RKO (cell line): ENCODE measurements at regions not wholly inside any gene's neighbourhood (a gene's known extent, or its start where the extent isn't known, plus 50 kb on each side); places are given as distances from the start of the nearest gene placed in this dataset.

Experiments
- DNase-seq: peaks from one replicate; pipeline ENCODE4 v3.0.0-alpha.2; 2016; ENCODE audit warnings: low spot score

DNA sequence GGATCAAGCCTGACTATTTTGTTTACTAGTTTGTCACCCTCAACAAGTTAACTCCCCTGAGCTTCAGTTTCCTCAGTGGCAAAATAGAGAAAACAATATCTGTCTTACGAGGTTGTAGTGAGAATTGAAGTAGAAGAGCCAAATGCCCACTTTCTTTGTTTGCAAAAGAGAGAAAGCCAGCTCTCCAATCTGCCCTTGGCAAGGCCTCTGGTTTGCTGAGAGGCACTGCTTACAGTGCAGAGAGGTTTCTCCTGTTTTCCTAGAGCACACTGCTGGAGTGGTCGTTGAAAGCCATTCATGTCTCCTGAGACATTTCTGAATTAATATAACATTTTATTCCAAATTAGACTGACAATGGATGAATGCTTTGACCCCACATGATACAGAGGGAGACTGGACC is 260.5 kb upstream of the IGF1R start:
- DNase-seq = no peak

- no peak for DNase-seq
These were observed 257.3 kb upstream of the IGF1R start for GRCh38 chr15:98390946-98391530.

DNA sequence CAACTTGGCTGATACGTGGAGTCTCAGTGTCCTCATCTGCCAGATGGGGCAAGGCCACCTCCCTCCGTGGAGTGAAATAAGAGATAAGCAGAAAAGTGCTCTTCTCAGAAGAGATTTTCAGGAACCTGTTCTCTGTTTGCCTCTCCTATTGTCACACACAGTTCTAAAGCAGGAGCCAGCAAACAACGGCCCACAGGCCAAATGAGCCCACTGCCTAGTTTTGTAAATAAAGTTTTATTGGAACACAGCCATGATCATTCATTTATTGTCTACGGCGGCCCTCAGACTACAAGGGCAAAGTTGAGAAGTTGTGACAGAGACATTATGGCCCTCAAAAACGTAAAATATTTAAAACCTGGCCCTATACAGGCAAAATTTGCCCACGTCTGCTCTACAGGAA is 256.8 kb upstream of the IGF1R start:
- no peak for DNase-seq

DNA sequence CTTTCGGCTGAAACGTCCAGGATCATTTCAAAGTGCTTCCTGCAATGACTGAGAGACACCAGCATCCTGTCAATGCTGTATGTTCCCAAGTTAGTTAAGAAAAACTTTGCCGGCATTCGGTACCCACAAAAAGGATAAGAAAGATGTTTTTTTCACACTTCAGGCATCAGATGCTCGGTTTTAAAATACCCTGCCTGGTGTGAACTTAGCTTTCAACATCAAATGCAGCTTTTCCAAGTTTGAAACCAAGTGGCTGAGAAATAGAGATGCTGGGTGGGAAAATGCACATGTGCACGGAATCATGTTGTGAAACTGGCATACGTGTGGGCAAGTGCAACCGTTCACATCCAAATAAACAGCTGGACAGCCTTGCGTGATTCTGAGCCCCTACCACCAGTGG is 254.9 kb upstream of the IGF1R start:
- no peak for DNase-seq

GRCh38 chr15:98394546-98394945 is 253.8 kb upstream of the IGF1R start:
- DNase-seq = no peak

DNA sequence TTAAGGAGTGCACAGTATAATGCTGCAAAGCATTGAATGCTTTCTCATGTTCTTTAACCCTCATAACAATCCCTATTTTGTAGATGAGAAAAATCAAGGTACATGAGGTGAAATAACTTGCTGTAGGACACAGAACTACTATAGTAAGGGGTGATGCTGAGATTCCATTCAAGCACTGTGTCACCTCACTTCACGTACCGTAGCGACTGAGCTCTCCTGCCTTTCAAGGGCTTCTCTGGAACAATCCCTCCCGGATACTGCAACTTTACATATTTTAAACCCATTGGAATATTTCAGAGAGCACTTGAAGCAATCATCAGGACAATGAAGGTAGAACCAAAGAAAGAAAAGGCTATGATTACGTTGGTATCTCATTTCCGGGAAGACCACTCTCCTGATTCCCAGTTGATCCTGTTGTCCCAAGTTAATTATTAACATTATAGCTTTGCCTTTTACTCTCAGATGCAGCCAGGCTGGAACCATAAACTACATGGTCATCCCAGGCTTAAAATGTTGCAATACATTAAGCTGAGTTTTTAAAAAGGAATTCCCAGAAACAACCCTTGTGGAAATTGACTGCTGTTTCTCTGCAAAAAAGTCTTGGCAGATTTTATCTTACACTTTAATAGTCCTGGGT is 252.2 kb upstream of the IGF1R start:
- DNase-seq = no peak

DNA sequence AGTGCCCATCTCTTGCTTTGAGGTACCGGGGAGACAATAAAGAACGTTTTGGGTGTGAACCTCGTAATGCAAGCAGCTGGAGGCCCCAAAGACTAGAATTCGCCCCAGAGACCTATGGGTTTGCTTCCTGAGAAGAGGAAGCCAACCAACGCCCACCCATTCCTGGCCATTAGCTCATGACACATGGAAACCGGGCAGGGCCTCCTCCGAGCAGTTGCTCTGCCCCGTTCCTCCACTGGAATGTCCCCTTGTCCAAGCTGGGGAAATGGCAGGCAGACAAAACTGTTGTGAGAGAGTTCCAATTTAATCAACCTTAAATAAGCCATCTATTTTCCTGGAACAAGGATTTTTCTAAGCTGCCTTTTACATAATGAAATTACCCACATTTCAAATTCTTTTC is 250.9 kb upstream of the IGF1R start:
- no peak for DNase-seq

DNA sequence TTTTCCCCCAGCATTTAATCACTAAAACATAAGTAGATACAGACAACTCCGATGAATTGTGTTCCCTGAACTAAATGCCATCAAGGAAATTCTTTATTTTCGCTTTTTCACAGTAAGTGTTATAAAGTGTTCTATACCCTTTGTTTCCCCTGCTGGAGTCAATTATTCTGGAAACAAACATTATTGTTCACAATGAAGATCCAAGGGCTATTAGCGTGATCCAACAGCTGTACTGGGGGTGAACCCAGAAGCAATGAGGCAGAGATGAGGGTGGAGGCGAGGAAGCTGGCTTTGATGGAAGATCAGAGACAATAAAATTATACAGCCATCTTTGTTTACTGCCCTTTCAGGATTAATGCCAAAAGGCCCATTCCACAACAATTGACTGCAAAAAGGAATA is 250.3 kb upstream of the IGF1R start:
- no peak for DNase-seq

GRCh38 chr15:98398886-98399285 is 249.5 kb upstream of the IGF1R start:
- no peak for DNase-seq

- DNase-seq = no peak
These were observed 248.2 kb upstream of the IGF1R start for GRCh38 chr15:98400120-98400519.

- DNase-seq = no peak
These were observed 247.3 kb upstream of the IGF1R start for GRCh38 chr15:98401029-98401428.

DNA sequence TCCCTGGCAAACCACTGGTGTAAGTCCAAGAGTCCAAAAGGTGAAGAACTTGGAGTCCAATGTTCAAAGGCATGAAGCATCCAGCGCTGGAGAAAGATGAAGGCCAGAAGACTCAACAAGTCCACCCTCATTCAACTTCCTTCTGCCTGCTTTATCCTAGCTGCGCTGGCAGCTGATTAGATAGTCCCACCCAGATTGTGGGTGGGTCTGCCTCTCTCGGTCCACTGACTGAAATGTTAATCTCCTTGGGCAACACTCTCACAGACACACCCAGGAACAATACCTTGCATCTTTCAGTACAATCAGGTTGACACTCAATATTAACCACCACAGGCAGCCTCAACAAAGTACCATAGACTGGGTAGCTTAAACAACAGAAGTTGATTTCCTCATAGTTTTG is 245.9 kb upstream of the IGF1R start:
- DNase-seq = no peak

GRCh38 chr15:98403169-98403568 is 245.2 kb upstream of the IGF1R start:
- no peak for DNase-seq

DNA sequence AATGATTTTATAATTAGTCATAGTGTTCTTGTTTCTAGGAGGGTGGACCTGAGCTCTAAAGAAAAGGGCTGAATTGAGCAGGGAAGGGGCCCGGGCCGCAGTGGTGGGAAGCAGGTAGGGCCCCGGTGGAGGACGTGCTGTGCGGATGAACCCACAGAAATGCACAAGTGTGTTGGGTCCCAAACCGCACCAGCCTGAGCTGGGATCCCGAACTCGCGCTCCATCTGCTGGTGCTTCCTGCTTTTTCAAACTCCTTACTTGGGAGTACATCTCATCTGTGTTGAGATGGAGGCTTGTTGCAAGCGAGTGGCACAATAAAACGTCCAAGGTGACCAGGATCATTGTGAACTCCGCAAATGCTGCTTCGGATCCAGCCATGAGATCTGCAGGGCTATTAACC is 244.8 kb upstream of the IGF1R start:
- DNase-seq = no peak

GRCh38 chr15:98405013-98405412 is 243.3 kb upstream of the IGF1R start:
- DNase-seq = no peak

DNA sequence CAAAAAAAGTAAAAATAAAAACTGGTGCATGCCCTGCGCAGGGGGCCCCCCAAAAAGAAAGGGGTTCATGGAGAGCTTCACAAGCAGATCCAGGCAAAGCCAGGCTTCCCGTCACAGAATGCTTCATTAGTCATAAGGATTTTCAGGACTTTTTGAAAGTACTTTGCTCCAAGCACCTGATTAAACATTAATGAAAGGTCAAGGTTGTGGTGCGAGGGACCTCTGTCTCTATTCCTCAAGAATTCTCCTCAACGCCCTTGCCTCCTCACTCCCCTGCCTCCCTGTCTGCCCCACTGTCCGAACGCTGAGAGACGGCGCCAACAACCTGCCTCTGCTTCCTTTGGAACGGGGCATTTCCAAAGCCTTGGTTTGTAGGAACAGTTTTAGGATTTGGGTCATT is 240.1 kb upstream of the IGF1R start:
- DNase-seq = no peak

GRCh38 chr15:98410328-98410727 is 238.0 kb upstream of the IGF1R start:
- DNase-seq = no peak

DNA sequence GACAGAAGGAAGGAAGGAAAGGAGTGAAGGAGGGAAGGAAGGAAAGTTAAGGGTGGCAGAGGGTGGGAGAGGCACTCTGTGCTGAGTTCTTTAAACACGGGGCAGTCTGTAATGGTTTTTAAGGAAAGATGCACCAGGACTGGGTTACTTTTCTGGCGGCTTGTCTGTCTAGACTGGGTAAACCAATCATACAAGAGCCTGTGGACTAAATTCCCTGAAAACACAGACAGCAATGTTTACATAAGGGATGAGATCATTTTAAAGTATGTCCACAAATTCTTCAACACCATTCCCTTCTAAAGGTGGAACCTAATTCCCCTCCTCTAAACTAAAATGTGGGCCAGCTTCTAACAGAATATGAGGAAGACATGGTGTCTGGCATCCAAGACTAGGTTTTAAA is 235.5 kb upstream of the IGF1R start:
- DNase-seq = no peak

GRCh38 chr15:98413933-98414546 is 234.3 kb upstream of the IGF1R start:
- DNase-seq = no peak

DNA sequence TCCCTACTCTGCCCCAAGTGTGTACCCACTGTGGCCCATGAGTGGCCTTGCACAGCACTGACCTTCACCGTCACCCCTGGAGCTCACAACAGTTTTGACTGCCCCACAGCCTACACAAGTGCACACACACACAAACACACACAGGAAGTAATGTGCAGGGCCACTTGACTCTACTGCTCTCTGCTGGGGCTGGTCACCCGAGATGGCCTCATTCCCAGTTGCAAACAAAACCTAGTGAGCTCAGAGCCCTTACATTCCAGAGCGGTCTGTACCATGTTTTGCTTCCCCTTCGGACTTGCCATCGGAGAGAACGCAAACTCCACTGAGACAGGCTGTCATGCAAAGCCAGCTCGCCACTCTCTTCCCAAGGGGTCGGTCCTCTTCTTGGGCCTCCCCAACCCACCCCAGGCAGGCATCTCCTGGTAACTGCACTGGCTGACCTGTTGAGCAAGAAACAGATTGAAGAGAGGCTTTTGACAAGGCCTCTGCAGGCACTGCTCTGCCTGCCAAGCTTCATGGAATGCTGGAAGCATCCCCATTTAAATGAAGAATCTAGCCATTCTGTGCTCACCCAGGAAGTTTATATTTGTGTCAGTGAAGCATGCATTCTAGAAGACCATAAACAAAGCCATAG is 232.0 kb upstream of the IGF1R start:
- DNase-seq = no peak

DNA sequence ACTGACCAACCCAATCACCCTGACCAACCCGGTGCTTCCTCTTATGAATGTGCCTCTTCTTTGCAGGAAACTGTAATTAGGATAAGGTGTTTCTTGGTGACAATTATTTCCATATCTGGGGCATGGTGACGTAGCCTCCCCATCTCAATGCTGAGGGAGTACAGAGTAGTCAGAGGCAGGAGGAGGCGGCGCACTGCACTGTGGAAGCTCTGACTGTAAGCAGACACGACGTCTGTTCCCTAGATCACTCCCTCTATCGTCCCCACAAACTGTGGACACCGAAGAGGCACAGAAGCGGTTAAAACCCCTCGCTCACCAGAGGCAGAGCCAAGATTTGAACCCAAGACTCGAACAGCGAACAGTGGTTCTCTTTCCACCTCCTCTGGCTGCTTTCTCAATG is 231.0 kb upstream of the IGF1R start:
- DNase-seq = no peak

DNA sequence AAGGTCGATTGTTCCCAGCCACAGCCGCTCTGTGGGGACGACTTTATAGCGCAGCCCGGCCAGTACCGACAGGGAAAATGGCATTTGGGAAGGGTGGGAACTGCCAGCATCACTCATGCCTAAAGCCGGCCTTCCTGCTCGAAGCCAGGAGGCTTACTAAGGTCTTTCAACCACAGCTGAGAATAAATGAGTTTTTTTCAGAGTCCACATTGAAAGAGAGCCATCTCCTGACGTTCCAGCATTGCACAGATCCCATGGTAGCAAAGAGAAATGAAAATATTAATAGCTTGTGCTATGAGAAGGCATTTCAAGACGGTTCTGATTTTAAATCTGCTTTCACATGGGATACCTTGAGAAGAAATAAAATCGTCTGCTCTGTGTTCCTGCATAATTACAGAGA is 230.2 kb upstream of the IGF1R start:
- no peak for DNase-seq

GRCh38 chr15:98419173-98419780 is 229.1 kb upstream of the IGF1R start:
- no peak for DNase-seq
